Upper lobe of left lung (tissue), 6 donors: ENCODE measurements at regions not wholly inside any gene's neighbourhood (a gene's known extent, or its start where the extent isn't known, plus 50 kb on each side); places are given as distances from the start of the nearest gene placed in this dataset.

Source experiments
- ATAC-seq, 2 donors: fragments of 200-7000 bp; cut with Tn5 transposase; one replicate each; pipeline ENCODE4 v1.9.1; 2022; ENCODE audit warnings: mild to moderate bottlenecking in 2 of 2, moderate library complexity in 2 of 2; ENCODE audit not compliant: low FRiP score in 2 of 2
- DNase-seq, 2 donors: peaks; one replicate each; pipeline ENCODE4 v3.0.0-alpha.2; 2019 to 2020
- H3K27ac ChIP-seq, 4 donors: fragments of 200-600 bp; sonication (generic); one replicate each; pipeline ENCODE4 v1.5.1; 2016 to 2019
- H3K27me3 ChIP-seq, 4 donors: fragments of 200-600 bp; sonication (generic); one replicate each; pipeline ENCODE4 v1.5.1; 2017 to 2019
- H3K36me3 ChIP-seq, 4 donors: fragments of 200-600 bp; sonication (generic); one replicate each; pipeline ENCODE4 v1.5.1; 2016 to 2019
- H3K4me1 ChIP-seq, 4 donors: fragments of 200-600 bp; sonication (generic); one replicate each; pipeline ENCODE4 v1.5.1; 2018 to 2019
- H3K4me3 ChIP-seq, 4 donors: fragments of 200-600 bp; sonication (generic); one replicate each; pipeline ENCODE4 v1.5.1; 2017 to 2019; ENCODE audit warnings: mild to moderate bottlenecking in 2 of 4, moderate library complexity in 1 of 4
- H3K9me3 ChIP-seq, 4 donors: fragments of 200-600 bp; sonication (generic); one replicate each; pipeline ENCODE4 v1.5.1; 2018 to 2019
- EP300 ChIP-seq, 4 donors: sonication (generic); formaldehyde crosslinking; IDR thresholded peaks; one replicate each; pipeline ENCODE4 v1.5.1; 2017; ENCODE audit warnings: antibody characterized with exemption in 4 of 4, control low read depth in 2 of 4
- POLR2A ChIP-seq, 4 donors: fragments of 450-650 bp; IDR thresholded peaks; one replicate each; pipeline ENCODE4 v1.5.1; 2016 to 2017; ENCODE audit warnings: antibody characterized with exemption in 4 of 4, mild to moderate bottlenecking in 2 of 4
- POLR2AphosphoS5 ChIP-seq, 2 donors: sonication (generic); formaldehyde crosslinking; IDR thresholded peaks; one replicate each; pipeline ENCODE4 v1.5.1; 2017; ENCODE audit warnings: antibody characterized with exemption in 2 of 2
- WGBS, 2 donors: methylation state at CpG; one replicate each; pipeline ENCODE4 v1.1.5; 2017 to 2018; 5-methylcytosine and 5-hydroxymethylcytosine counted together
- TF ChIP-seq, protein P1 (sequence below), 6 experiments: fragments of 450-650 bp in 4 of 6; fragments of 200-600 bp in 2 of 6; sonication (generic) in 2 of 6; IDR thresholded peaks; one replicate each; pipeline ENCODE4 v1.5.1; 2016 to 2019; ENCODE audit warnings: antibody characterized with exemption in 6 of 6
- donor health status: DM: no; HTN: no; CAD: no; lungs with moderate emphysema.
- donor health status: DM: no; HTN: yes; CAD: no; lungs with severe emphysema.

DNA sequence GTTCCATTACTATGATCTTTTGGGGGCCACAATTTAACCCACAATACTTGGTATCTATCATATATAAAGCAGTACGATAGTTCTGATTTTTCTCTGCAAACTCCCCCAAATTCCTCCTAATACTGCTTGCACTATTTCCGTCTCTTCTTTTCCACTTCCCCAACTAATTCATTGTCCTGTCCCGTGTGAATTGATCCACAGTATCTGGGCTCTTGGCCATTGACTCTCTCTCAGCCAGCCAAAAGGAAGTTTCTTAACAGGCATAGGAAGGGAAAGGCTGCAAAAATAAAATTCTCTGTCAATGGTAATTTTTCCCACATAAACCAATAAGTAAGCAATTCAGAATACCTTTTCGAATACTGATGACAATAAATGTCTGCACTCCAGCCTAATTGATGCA is 91.7 kb upstream of the DSCAM start:
- Histone ChIP-seq H3K27ac (no peak overlapping the region), H3K36me3 (no peaks in the 10 kb centered on the region), H3K27me3 (no peaks in the 10 kb centered on the region), H3K9me3 (no peaks in the 10 kb centered on the region), H3K4me3 (no peak overlapping the region), H3K4me1 (no peaks in the 10 kb centered on the region)
- DNase-seq (no peak), ATAC-seq (no peak)
- WGBS, 2 donors: 77% methylated on average over 4 of the region's 4 CpGs
- TF ChIP-seq, protein P1, sequence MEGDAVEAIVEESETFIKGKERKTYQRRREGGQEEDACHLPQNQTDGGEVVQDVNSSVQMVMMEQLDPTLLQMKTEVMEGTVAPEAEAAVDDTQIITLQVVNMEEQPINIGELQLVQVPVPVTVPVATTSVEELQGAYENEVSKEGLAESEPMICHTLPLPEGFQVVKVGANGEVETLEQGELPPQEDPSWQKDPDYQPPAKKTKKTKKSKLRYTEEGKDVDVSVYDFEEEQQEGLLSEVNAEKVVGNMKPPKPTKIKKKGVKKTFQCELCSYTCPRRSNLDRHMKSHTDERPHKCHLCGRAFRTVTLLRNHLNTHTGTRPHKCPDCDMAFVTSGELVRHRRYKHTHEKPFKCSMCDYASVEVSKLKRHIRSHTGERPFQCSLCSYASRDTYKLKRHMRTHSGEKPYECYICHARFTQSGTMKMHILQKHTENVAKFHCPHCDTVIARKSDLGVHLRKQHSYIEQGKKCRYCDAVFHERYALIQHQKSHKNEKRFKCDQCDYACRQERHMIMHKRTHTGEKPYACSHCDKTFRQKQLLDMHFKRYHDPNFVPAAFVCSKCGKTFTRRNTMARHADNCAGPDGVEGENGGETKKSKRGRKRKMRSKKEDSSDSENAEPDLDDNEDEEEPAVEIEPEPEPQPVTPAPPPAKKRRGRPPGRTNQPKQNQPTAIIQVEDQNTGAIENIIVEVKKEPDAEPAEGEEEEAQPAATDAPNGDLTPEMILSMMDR (IDR thresholded peaks at IDR 0.05): no peak
- TF ChIP-seq POLR2A (IDR thresholded peaks at IDR 0.05) (no peak), EP300 (IDR thresholded peaks at IDR 0.05) (no peak), POLR2AphosphoS5 (IDR thresholded peaks at IDR 0.05) (no peak)

DNA sequence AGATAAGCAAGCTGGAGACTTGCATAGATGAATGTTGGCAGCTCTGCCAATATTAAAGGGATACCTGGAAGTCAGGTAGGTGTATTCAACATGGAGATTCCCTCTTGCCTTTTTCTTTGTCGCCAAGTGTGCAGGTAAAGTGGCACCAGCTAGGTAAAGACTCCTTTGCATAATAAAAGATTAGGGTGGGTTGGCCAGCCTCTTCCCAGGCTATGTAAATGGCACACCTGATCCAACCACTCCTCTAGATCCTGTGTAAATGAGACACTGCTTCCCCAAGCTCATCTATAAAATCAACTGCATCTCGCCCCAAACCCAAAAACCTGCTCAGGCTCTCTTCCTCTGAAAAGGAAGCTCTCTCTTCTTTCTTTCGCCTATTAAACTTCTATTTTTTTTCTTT is 100.8 kb upstream of the DSCAM start:
- Histone ChIP-seq H3K4me3 (no peak overlapping the region), H3K4me1 (no peaks in the 10 kb centered on the region), H3K9me3 (peaks cover 0 to 10% (median 0%) of the 10 kb centered on the region in 4 donors), H3K36me3 (no peaks in the 10 kb centered on the region), H3K27me3 (no peaks in the 10 kb centered on the region), H3K27ac (no peak overlapping the region)
- WGBS, 2 donors: 75 to 83% methylated on average over 3 of the region's 3 CpGs
- no peak for ATAC-seq
- no peak for DNase-seq
- TF ChIP-seq, protein P1 (IDR thresholded peaks at IDR 0.05): no peak
- TF ChIP-seq POLR2AphosphoS5 (IDR thresholded peaks at IDR 0.05): no peak
- TF ChIP-seq POLR2A (IDR thresholded peaks at IDR 0.05): no peak
- TF ChIP-seq EP300 (IDR thresholded peaks at IDR 0.05): no peak

DNA sequence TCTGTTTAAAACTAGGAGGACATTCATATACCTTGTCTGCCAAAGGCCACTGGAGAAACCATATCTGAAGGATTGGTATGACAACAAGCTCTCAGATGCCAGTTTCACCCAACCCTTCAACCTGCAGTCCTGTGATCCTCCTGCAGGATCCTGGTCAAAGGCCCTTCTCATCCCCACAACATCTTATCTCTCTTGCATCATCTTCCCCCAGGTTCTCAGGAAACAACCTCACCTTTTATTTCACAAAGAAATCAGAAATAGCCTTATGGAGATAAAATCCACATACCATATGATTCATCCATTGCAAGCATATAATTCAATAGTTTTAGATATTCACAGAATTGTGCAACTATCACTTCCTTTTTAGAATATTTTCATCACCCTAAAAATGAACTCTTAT is 104.0 kb upstream of the DSCAM start:
- TF ChIP-seq, protein P1 (IDR thresholded peaks at IDR 0.05): no peak
- TF ChIP-seq EP300 (IDR thresholded peaks at IDR 0.05) (no peak), POLR2A (IDR thresholded peaks at IDR 0.05) (no peak), POLR2AphosphoS5 (IDR thresholded peaks at IDR 0.05) (no peak)

DNA sequence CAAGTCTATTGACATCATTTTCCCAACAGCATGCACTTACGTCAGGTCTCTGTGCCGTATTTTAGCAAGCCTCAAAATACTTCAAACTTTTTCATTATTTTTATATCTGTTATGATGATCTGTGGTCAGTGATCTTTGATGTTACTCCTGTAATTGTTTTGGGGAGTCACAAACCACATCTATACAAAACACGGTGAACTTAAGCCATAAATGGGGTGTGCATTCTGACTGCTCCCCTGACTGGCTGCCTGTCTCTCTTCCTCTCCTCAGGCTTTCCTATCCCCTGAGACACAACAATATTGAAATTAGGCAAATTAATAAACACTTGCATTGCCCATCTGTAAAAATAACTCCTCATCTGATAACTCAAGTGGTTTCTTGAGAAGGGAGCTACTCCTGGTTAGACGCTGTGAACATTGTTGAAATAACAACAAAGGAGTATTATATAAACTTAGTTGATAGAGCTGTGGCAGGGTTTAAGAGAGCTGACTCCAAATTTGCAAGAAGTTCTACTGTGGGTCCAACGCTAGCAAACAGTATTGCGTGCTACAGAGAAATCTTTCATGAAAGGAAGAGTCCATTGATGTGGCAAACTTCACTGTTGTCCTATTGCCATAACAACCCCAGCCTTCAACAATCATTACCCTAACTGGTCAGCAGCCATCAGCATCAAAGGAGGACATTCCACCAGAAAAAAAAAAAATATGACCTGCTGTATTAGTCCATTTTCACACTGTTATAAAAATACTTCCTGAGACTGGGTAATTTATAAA is 105.8 kb upstream of the DSCAM start:
- WGBS, 2 donors: 76 to 78% methylated on average over 6 of the region's 6 CpGs
- Histone ChIP-seq H3K27ac (no peak overlapping the region), H3K9me3 (no peaks in the 10 kb centered on the region), H3K36me3 (no peaks in the 10 kb centered on the region), H3K4me3 (no peak overlapping the region), H3K27me3 (no peaks in the 10 kb centered on the region), H3K4me1 (no peaks in the 10 kb centered on the region)
- DNase-seq (no peak), ATAC-seq (no peak)
- TF ChIP-seq, protein P1 (IDR thresholded peaks at IDR 0.05): no peak
- TF ChIP-seq POLR2A (IDR thresholded peaks at IDR 0.05) (no peak), POLR2AphosphoS5 (IDR thresholded peaks at IDR 0.05) (no peak), EP300 (IDR thresholded peaks at IDR 0.05) (no peak)

More for the DNA sequence above, 104.0 kb upstream of the DSCAM start:
- Histone ChIP-seq H3K9me3 (no peaks in the 10 kb centered on the region), H3K36me3 (no peaks in the 10 kb centered on the region), H3K4me1 (no peaks in the 10 kb centered on the region), H3K27ac (no peak overlapping the region), H3K4me3 (no peak overlapping the region), H3K27me3 (no peaks in the 10 kb centered on the region)
- no peak for ATAC-seq
- no peak for DNase-seq

DNA sequence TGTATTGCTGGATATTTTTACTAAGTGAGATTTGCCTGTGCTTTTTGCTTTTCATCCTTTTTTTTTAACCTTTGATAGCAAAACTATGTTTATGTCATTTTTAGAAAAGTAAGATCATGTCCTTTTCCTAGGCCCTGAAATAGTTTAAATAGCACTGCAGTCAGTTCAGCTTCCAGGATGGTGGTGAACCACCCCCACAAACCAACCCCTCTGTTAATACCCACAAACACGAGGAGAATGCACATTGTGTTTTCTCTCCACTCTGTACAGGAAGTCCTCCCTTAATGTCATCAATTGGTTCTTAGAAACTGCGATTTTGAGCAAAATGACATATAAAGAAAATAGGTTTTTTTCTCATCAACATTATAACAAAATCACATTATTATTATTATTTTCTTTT is 117.7 kb upstream of the DSCAM start:
- DNase-seq (no peak), ATAC-seq (no peak)
- Histone ChIP-seq H3K27ac (no peak overlapping the region), H3K9me3 (no peaks in the 10 kb centered on the region), H3K36me3 (no peaks in the 10 kb centered on the region), H3K4me1 (no peaks in the 10 kb centered on the region), H3K4me3 (no peak overlapping the region), H3K27me3 (no peaks in the 10 kb centered on the region)
- 61 to 66% methylated on average over 2 of the region's 2 CpGs for WGBS, 2 donors
- TF ChIP-seq POLR2AphosphoS5 (IDR thresholded peaks at IDR 0.05) (no peak), EP300 (IDR thresholded peaks at IDR 0.05) (no peak), POLR2A (IDR thresholded peaks at IDR 0.05) (no peak)
- TF ChIP-seq, protein P1 (IDR thresholded peaks at IDR 0.05): no peak
